ENCODE measurements at regions not wholly inside any gene's neighbourhood (a gene's known extent, or its start where the extent isn't known, plus 50 kb on each side); places are given as distances from the start of the nearest gene placed in this dataset.
A peak's percentile ranks its signal among the peaks of the same experiment; 100 is the strongest.

DNA sequence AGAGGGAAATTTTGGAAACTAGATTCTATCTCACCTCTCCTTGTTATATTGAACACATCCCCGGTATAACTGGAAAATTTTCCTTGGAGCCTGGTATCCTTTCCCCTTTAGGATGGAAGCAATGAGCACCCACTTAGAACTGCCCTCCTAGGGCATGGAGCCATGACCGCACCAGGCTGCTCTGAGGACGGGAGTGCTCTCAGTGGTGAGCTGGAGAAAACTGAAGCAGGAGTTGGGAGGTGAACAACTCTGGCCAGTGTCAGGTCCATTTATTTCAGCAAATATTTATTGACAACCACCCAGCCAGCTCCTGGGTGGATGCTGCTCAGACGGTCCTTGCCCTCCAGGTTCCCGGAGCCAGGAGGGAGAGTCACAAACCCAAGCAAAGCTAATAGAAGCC, 278.1 kb downstream of the WDR11 start:
- H3K4me1 ChIP-seq, result peaks cover 0 to 6% (median 0%) of the 10 kb centered on the region in 4 donors
- 54 to 72% (median 68%) methylated on average over 5 of the region's 5 CpGs for WGBS, 5 donors
- TF ChIP-seq POLR2A (IDR thresholded peaks at IDR 0.05) (no peak), POLR2AphosphoS5 (IDR thresholded peaks at IDR 0.05) (no peak), EP300 (IDR thresholded peaks at IDR 0.05) (no peak)
- TF ChIP-seq, protein P1, sequence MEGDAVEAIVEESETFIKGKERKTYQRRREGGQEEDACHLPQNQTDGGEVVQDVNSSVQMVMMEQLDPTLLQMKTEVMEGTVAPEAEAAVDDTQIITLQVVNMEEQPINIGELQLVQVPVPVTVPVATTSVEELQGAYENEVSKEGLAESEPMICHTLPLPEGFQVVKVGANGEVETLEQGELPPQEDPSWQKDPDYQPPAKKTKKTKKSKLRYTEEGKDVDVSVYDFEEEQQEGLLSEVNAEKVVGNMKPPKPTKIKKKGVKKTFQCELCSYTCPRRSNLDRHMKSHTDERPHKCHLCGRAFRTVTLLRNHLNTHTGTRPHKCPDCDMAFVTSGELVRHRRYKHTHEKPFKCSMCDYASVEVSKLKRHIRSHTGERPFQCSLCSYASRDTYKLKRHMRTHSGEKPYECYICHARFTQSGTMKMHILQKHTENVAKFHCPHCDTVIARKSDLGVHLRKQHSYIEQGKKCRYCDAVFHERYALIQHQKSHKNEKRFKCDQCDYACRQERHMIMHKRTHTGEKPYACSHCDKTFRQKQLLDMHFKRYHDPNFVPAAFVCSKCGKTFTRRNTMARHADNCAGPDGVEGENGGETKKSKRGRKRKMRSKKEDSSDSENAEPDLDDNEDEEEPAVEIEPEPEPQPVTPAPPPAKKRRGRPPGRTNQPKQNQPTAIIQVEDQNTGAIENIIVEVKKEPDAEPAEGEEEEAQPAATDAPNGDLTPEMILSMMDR (IDR thresholded peaks at IDR 0.05), result no peak
- H3K27me3 ChIP-seq, result no peaks in the 10 kb centered on the region
- no peaks in the 10 kb centered on the region for H3K36me3 ChIP-seq
- no peaks in the 10 kb centered on the region for H3K9me3 ChIP-seq
- intact Hi-C loops (cut with DNase I; ENCODE audit: low total_unique reads), result no loop called here
- DNase-seq, result no peak
- H3K27ac ChIP-seq, result no peak overlapping the region
- H3K4me3 ChIP-seq, result no peak overlapping the region

DNA sequence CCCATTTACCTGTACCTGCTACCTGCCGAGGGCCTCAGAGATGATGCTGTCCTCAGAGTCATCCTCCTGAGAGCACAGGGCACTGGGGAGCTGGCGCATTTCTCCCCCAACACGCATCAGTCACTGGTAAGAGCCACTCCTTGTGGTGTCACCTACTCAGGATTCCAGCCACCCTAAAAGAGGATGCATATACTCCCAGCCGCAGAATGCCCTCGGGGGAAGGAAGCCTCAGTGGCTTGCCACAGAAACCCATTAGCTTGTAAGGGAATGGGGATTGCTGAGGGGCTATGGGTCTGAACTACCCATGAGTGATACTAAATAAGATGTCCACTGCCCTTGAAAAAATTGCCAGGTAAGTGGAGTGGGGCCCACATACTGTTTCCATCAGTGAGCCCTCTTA, 279.2 kb downstream of the WDR11 start:
- no peak for TF ChIP-seq POLR2A (IDR thresholded peaks at IDR 0.05)
- TF ChIP-seq, protein P1 (IDR thresholded peaks at IDR 0.05), result no peak
- no peak for TF ChIP-seq EP300 (IDR thresholded peaks at IDR 0.05)
- TF ChIP-seq POLR2AphosphoS5 (IDR thresholded peaks at IDR 0.05), result no peak

DNA sequence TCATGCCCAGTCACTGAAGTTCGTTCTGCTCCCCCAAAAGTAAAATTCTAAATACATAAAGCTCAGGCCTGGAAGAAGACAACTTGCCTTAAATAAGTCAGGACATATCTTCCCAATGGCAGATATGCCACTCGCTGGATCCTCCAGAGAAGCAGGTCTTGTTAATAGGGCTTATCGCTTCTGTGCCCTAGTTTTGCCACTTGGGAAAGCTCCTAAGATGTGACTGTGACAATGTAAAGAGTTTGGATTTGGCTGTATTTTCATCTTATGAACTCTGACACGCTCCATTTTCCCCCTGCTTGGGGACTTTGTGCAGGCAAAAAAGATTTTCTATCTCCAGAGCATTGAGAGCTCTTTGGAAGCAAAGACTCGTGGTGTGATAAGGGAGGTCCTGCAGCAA, 279.9 kb downstream of the WDR11 start:
- no peak for DNase-seq
- H3K9me3 ChIP-seq, result no peaks in the 10 kb centered on the region
- no peak overlapping the region for H3K4me3 ChIP-seq
- intact Hi-C loops (cut with DNase I; ENCODE audit: low total_unique reads), result no loop called here
- peaks cover 0 to 6% (median 0%) of the 10 kb centered on the region in 4 donors for H3K4me1 ChIP-seq
- H3K27ac ChIP-seq, result no peak overlapping the region
- no peaks in the 10 kb centered on the region for H3K36me3 ChIP-seq
- H3K27me3 ChIP-seq, result no peaks in the 10 kb centered on the region
- TF ChIP-seq EP300 (IDR thresholded peaks at IDR 0.05) (no peak), POLR2A (IDR thresholded peaks at IDR 0.05) (no peak), POLR2AphosphoS5 (IDR thresholded peaks at IDR 0.05) (no peak)
- TF ChIP-seq, protein P1 (IDR thresholded peaks at IDR 0.05), result no peak
- 80 to 86% (median 82%) methylated on average over 5 of the region's 5 CpGs for WGBS, 5 donors

More for the DNA sequence above, 279.2 kb downstream of the WDR11 start:
- intact Hi-C loops (cut with DNase I; ENCODE audit: low total_unique reads), result no loop called here
- Histone ChIP-seq H3K27ac (no peak overlapping the region), H3K36me3 (no peaks in the 10 kb centered on the region), H3K9me3 (no peaks in the 10 kb centered on the region), H3K4me1 (peaks cover 0 to 6% (median 0%) of the 10 kb centered on the region in 4 donors), H3K4me3 (no peak overlapping the region), H3K27me3 (no peaks in the 10 kb centered on the region)
- DNase-seq, result no peak
- WGBS, 5 donors, result 91 to 95% (median 94%) methylated on average over 5 of the region's 5 CpGs

DNA sequence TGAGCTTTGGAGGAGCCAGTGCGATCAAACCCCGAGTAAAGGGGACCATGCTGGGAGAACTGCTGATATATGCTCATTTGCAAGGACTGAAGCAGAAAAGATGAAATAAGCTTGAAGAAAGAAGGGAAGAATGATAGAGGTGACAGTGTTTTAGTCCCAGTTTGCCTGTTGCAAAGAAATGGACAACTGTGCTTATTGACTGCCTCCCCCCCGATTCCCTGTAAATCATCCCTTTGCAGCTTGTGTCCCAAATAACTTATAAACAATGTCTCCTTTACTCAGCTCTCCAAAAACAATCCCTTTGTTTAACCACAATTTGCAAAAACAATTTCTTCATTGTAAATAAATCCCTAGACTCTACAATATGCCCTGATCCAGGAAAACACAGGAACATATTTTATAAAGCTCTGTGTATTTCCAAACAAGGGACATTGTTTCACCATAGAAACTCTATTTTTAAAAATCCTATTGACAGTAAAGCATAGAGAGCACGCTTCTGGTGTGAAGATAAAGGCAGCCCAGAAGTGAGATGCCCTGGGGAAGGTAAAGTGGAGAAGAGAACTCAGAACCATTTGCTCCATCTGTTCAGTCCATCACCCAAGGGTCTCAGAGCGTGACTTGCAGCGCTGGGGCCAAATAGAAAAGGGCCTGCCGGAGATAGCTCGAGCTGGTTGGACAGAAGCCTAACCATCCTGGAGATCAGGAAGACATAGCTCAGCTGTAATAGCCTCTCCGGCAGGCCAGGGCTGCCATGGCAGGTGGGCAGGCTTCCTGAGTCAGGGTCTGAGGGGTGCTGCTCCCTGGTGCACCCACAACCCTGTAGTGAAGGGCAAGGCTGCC, 280.5 kb downstream of the WDR11 start:
- Histone ChIP-seq H3K36me3 (no peaks in the 10 kb centered on the region), H3K9me3 (no peaks in the 10 kb centered on the region), H3K4me1 (peaks cover 0 to 6% (median 0%) of the 10 kb centered on the region in 4 donors), H3K27me3 (no peaks in the 10 kb centered on the region), H3K4me3 (no peak overlapping the region), H3K27ac (peak overlapping the region in 1 of 5 donors; percentile 12)
- WGBS, 5 donors, result 59 to 82% (median 80%) methylated on average over 9 of the region's 9 CpGs
- intact Hi-C loops (cut with DNase I; ENCODE audit: low total_unique reads), result no loop called here
- DNase-seq, result no peak
- no peak for TF ChIP-seq POLR2A (IDR thresholded peaks at IDR 0.05)
- TF ChIP-seq, protein P1 (IDR thresholded peaks at IDR 0.05), result no peak
- no peak for TF ChIP-seq POLR2AphosphoS5 (IDR thresholded peaks at IDR 0.05)
- no peak for TF ChIP-seq EP300 (IDR thresholded peaks at IDR 0.05)

Data from stomach (tissue), 8 donors.